Heart left ventricle (tissue), 16 donors: ENCODE measurements at regions not wholly inside any gene's neighbourhood (a gene's known extent, or its start where the extent isn't known, plus 50 kb on each side); places are given as distances from the start of the nearest gene placed in this dataset.

Experiments
- ATAC-seq, 4 donors: fragments of 200-7000 bp; cut with Tn5 transposase; one replicate each; pipeline ENCODE4 v1.9.1; 2020 to 2022; ENCODE audit warnings: moderate library complexity in 4 of 4, mild to moderate bottlenecking in 3 of 4, moderate number of reproducible peaks in 1 of 4
- DNase-seq, 5 donors: peaks; one replicate each; pipeline ENCODE4 v3.0.0-alpha.2; 2020
- H3K27ac ChIP-seq, 12 donors: fragments of 200-600 bp; sonication (generic) in 4 of 12; one replicate each; pipeline versions ENCODE4 v1.5.0 to v1.8.0; 2016 to 2022; ENCODE audit warnings: mild to moderate bottlenecking in 2 of 12
- H3K27me3 ChIP-seq, 9 donors: fragments of 200-600 bp; sonication (generic) in 2 of 9; one replicate each; pipeline versions ENCODE4 v1.5.1 to v1.8.0; 2016 to 2022; ENCODE audit warnings: mild to moderate bottlenecking in 3 of 9
- H3K36me3 ChIP-seq, 9 donors: fragments of 200-600 bp; sonication (generic) in 2 of 9; one replicate each; pipeline versions ENCODE4 v1.5.0 to v1.8.0; 2018 to 2022; ENCODE audit warnings: mild to moderate bottlenecking in 2 of 9
- H3K4me1 ChIP-seq, 12 donors: fragments of 200-600 bp; sonication (generic) in 4 of 12; one replicate each; pipeline versions ENCODE4 v1.5.0 to v1.8.0; 2016 to 2022; ENCODE audit warnings: mild to moderate bottlenecking in 3 of 12
- H3K4me3 ChIP-seq, 12 donors: fragments of 200-600 bp; sonication (generic) in 4 of 12; one replicate each; pipeline versions ENCODE4 v1.5.0 to v1.8.0; 2017 to 2022; ENCODE audit warnings: mild to moderate bottlenecking in 9 of 12, moderate library complexity in 4 of 12
- H3K9me3 ChIP-seq, 12 donors: fragments of 200-600 bp; sonication (generic) in 4 of 12; one replicate each; pipeline versions ENCODE4 v1.5.0 to v1.8.0; 2016 to 2022; ENCODE audit warnings: mild to moderate bottlenecking in 1 of 12
- CTCF ChIP-seq, 12 donors: fragments of 200-600 bp; sonication (generic) in 4 of 12; IDR thresholded peaks; one replicate each; pipeline versions ENCODE4 v1.5.0 to v1.8.0; 2018 to 2022; ENCODE audit warnings: antibody characterized with exemption in 12 of 12, mild to moderate bottlenecking in 5 of 12
- POLR2A ChIP-seq, 2 donors: fragments of 450-650 bp; IDR thresholded peaks; one replicate each; pipeline ENCODE4 v1.6.1; 2017; ENCODE audit warnings: antibody characterized with exemption in 2 of 2, mild to moderate bottlenecking in 2 of 2, moderate library complexity in 2 of 2
- WGBS, 4 donors: extraction: QIAGEN DNeasy Blood & Tissue Kit in 2 of 4; methylation state at CpG; one replicate each; pipeline versions ENCODE4 v1.1.5 to v1.1.7; 2013 to 2018; 5-methylcytosine and 5-hydroxymethylcytosine counted together
- intact Hi-C, 10 donors: fragments of 100-400 bp; cut with DNase I; formaldehyde crosslinking; loops; one replicate each; pipeline versions ENCODE4 v1.11.1 to v1.14.2; 2022
- donor health status: ischemic (EF 13 %, LVEDD 7.1; RV severe dilation, severe dysfunction).
- donor health status: healthy with polysubstance abuse.
- donor health status: DM: no; HTN: yes; CAD: no.
- donor health status: DM: no; HTN: no; CAD: no.
- donor health status: ischemic (EF 25% LVEDD 6.9; RV normal size, moderate dysfunction).
- donor health status: ischemic (EF 25% LVEDD 5.7; RV mildly dilated, moderate dysfunction).
- donor health status: healthy.
- donor health status: DM: yes; HTN: yes; CAD: no.
- donor health status: ischemic (EF 35%, LVEDD 5.7; RV mildly dilated, moderate dysfunction).
- donor health status: nonischemic (EF 11% LVEDD 7.7; RV severe dilation, severe dysfunction).
- donor health status: DM: yes; HTN: yes; CAD: no.
- donor health status: PGD.
- donor health status: ischemic (EF 29% LVEDD 5.4; RV normal size, mild dysfunction).
- donor health status: nonischemic (EF 23%, LVEDD 6.1; RV moderate dilation, normal function).

- no peak for TF ChIP-seq POLR2A (IDR thresholded peaks at IDR 0.05)
- no peak for TF ChIP-seq CTCF (IDR thresholded peaks at IDR 0.05)
- no peak for DNase-seq
- Histone ChIP-seq H3K4me3 (no peak overlapping the region), H3K9me3 (peaks cover 0 to 20% (median 10%) of the 10 kb centered on the region in 12 donors), H3K4me1 (no peaks in the 10 kb centered on the region), H3K36me3 (no peaks in the 10 kb centered on the region), H3K27me3 (no peaks in the 10 kb centered on the region), H3K27ac (no peak overlapping the region)
- intact Hi-C loops, result no loop called here
- no peak for ATAC-seq
- 53 to 68% (median 55%) methylated on average over 1 of the region's 1 CpG for WGBS, 4 donors
Observed at GRCh38 chr2:67534745-67535144, 137.6 kb downstream of the ETAA1 start.

GRCh38 chr2:67540962-67541361, 143.8 kb downstream of the ETAA1 start:
- Histone ChIP-seq H3K9me3 (peaks cover 0 to 40% (median 16%) of the 10 kb centered on the region in 12 donors), H3K36me3 (no peaks in the 10 kb centered on the region), H3K4me3 (no peak overlapping the region), H3K27me3 (no peaks in the 10 kb centered on the region), H3K4me1 (no peaks in the 10 kb centered on the region), H3K27ac (no peak overlapping the region)
- intact Hi-C loops, result no loop called here
- no peak for TF ChIP-seq CTCF (IDR thresholded peaks at IDR 0.05)
- no peak for TF ChIP-seq POLR2A (IDR thresholded peaks at IDR 0.05)
- ATAC-seq (no peak), DNase-seq (no peak)
- WGBS, 4 donors, result 72 to 88% (median 77%) methylated on average over 1 of the region's 1 CpG

GRCh38 chr2:67544286-67544685, 147.2 kb downstream of the ETAA1 start:
- Histone ChIP-seq H3K27me3 (no peaks in the 10 kb centered on the region), H3K36me3 (no peaks in the 10 kb centered on the region), H3K4me1 (no peaks in the 10 kb centered on the region), H3K27ac (no peak overlapping the region), H3K4me3 (no peak overlapping the region), H3K9me3 (peaks cover 0 to 20% (median 6%) of the 10 kb centered on the region in 12 donors)
- no peak for ATAC-seq
- WGBS, 4 donors, result 20 to 90% (median 43%) methylated on average over 2 of the region's 2 CpGs
- intact Hi-C loops, result no loop called here
- no peak for TF ChIP-seq POLR2A (IDR thresholded peaks at IDR 0.05)
- TF ChIP-seq CTCF (IDR thresholded peaks at IDR 0.05), result no peak
- no peak for DNase-seq

GRCh38 chr2:67548317-67549201, 151.4 kb downstream of the ETAA1 start:
- Histone ChIP-seq H3K4me3 (no peak overlapping the region), H3K36me3 (no peaks in the 10 kb centered on the region), H3K27ac (no peak overlapping the region), H3K9me3 (no peaks in the 10 kb centered on the region), H3K27me3 (no peaks in the 10 kb centered on the region), H3K4me1 (no peaks in the 10 kb centered on the region)
- intact Hi-C loops, result no loop called here
- TF ChIP-seq POLR2A (IDR thresholded peaks at IDR 0.05), result no peak
- no peak for TF ChIP-seq CTCF (IDR thresholded peaks at IDR 0.05)
- ATAC-seq, result no peak
- no peak for DNase-seq
- WGBS, 4 donors, result 49 to 65% (median 58%) methylated on average over 4 to 5 of the region's 5 CpGs
